ENCODE measurements at regions not wholly inside any gene's neighbourhood (a gene's known extent, or its start where the extent isn't known, plus 50 kb on each side); places are given as distances from the start of the nearest gene placed in this dataset.

- TF ChIP-seq, protein P1, sequence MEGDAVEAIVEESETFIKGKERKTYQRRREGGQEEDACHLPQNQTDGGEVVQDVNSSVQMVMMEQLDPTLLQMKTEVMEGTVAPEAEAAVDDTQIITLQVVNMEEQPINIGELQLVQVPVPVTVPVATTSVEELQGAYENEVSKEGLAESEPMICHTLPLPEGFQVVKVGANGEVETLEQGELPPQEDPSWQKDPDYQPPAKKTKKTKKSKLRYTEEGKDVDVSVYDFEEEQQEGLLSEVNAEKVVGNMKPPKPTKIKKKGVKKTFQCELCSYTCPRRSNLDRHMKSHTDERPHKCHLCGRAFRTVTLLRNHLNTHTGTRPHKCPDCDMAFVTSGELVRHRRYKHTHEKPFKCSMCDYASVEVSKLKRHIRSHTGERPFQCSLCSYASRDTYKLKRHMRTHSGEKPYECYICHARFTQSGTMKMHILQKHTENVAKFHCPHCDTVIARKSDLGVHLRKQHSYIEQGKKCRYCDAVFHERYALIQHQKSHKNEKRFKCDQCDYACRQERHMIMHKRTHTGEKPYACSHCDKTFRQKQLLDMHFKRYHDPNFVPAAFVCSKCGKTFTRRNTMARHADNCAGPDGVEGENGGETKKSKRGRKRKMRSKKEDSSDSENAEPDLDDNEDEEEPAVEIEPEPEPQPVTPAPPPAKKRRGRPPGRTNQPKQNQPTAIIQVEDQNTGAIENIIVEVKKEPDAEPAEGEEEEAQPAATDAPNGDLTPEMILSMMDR (conservative IDR thresholded peaks at IDR 0.05; ENCODE audit: low read depth, low read length): no peak
- H3K4me3 ChIP-seq (ENCODE audit: low read depth, low read length): no peak overlapping the region
- DNase-seq (ENCODE audit: low read depth): no peak
Observed at GRCh38 chr2:34037157-34037556, 438.1 kb upstream of the FAM98A start.

- H3K4me3 ChIP-seq (ENCODE audit: low read depth, low read length): no peak overlapping the region
- DNase-seq (ENCODE audit: low read depth): no peak
- TF ChIP-seq, protein P1 (conservative IDR thresholded peaks at IDR 0.05; ENCODE audit: low read depth, low read length): no peak
Observed at GRCh38 chr2:34031097-34031496, 432.0 kb upstream of the FAM98A start.

DNA sequence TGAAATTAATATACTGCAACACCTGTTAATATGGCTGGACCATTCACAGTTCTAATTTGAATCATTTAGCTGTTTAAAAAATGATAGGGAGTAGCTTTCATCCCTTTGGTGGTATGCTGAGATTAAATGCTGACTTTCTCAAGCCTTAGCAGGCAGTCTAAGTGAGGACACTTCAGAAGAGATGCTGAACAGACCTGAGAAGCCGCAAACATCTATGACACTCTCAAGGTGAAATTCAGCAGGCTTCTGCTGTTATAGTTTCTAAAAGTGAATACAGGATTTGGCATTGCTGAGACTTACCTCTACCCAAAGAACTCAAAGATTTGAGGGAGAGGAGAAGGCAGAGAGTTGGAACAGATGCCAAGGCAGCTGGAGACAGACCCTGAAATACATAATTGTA is 431.2 kb upstream of the FAM98A start:
- no peak for DNase-seq (ENCODE audit: low read depth)
- H3K4me3 ChIP-seq (ENCODE audit: low read depth, low read length): no peak overlapping the region
- TF ChIP-seq, protein P1 (conservative IDR thresholded peaks at IDR 0.05; ENCODE audit: low read depth, low read length): no peak

GRCh38 chr2:34029073-34029472 is 430.0 kb upstream of the FAM98A start:
- H3K4me3 ChIP-seq (ENCODE audit: low read depth, low read length): no peak overlapping the region
- TF ChIP-seq, protein P1 (conservative IDR thresholded peaks at IDR 0.05; ENCODE audit: low read depth, low read length): no peak
- DNase-seq (ENCODE audit: low read depth): no peak

DNA sequence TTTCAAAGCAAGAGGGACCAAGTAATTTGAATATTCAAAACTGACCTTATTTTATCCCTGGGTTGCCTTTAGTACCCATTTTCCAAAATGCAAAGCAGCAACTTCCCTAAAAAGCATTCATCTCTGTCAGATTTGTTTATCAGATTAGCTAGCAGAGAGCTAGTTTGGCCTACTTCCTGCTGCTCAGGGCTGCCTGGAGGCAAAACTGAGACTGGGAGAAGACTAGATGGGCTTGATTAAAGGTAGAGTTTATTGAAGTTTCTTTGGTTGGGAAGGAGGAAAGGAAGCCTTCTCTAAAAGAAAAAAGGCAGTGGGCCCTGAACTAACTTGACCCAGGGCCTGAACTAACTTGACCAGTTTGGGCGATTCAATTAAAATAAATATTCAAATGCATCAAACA is 426.1 kb upstream of the FAM98A start:
- no peak overlapping the region for H3K4me3 ChIP-seq (ENCODE audit: low read depth, low read length)
- DNase-seq (ENCODE audit: low read depth): no peak
- TF ChIP-seq, protein P1 (conservative IDR thresholded peaks at IDR 0.05; ENCODE audit: low read depth, low read length): no peak

- TF ChIP-seq, protein P1 (conservative IDR thresholded peaks at IDR 0.05; ENCODE audit: low read depth, low read length): peak; percentile 99
- DNase-seq (ENCODE audit: low read depth): peak; percentile 36
- no peak overlapping the region for H3K4me3 ChIP-seq (ENCODE audit: low read depth, low read length)
Observed at GRCh38 chr2:34012715-34013302, 413.7 kb upstream of the FAM98A start.

GRCh38 chr2:34011684-34012083 is 412.6 kb upstream of the FAM98A start:
- H3K4me3 ChIP-seq (ENCODE audit: low read depth, low read length): no peak overlapping the region
- no peak for DNase-seq (ENCODE audit: low read depth)
- TF ChIP-seq, protein P1 (conservative IDR thresholded peaks at IDR 0.05; ENCODE audit: low read depth, low read length): no peak
